Testis (tissue), 2 donors: ENCODE measurements at regions not wholly inside any gene's neighbourhood (a gene's known extent, or its start where the extent isn't known, plus 50 kb on each side); places are given as distances from the start of the nearest gene placed in this dataset.

Experiments used
- CTCF ChIP-seq, 3 experiments: fragments of 450-650 bp in 2 of 3; fragments of 200-600 bp in 1 of 3; sonication (generic) in 1 of 3; IDR thresholded peaks; one replicate each; pipeline ENCODE4 v1.5.1; 2016 to 2019; ENCODE audit warnings: antibody characterized with exemption in 3 of 3, mild to moderate bottlenecking in 2 of 3, moderate library complexity in 1 of 3
- POLR2A ChIP-seq: fragments of 450-650 bp; IDR thresholded peaks from one replicate; pipeline ENCODE4 v1.6.1; 2017; ENCODE audit warnings: antibody characterized with exemption, mild to moderate bottlenecking, moderate library complexity

GRCh38 chr5:108481355-108481931 is 99.5 kb upstream of the FBXL17 start:
- TF ChIP-seq CTCF (IDR thresholded peaks at IDR 0.05): peak in 1 of 3 experiments; percentile 20
- TF ChIP-seq POLR2A: no peak
